B cell (primary cell): ENCODE measurements at regions not wholly inside any gene's neighbourhood (a gene's known extent, or its start where the extent isn't known, plus 50 kb on each side); places are given as distances from the start of the nearest gene placed in this dataset.

Experiments
- CTCF ChIP-seq: fragments of 200-600 bp; IDR thresholded peaks from one replicate; pipeline ENCODE4 v1.8.0; 2022; ENCODE audit warnings: antibody characterized with exemption, mild to moderate bottlenecking
- EZH2 ChIP-seq: IDR thresholded peaks from 2 replicates; pipeline ENCODE4 v1.6.1; 2012; ENCODE audit warnings: borderline replicate concordance, low read depth, mild to moderate bottlenecking, moderate library complexity, low read length; ENCODE audit not compliant: insufficient read depth, poor library complexity, severe bottlenecking

- TF ChIP-seq CTCF (no peak), EZH2 (no peak)
Measured at GRCh38 chr9:2497666-2498400, 123.8 kb upstream of the VLDLR start.
